GM12878 (cell line): ENCODE measurements at regions not wholly inside any gene's neighbourhood (a gene's known extent, or its start where the extent isn't known, plus 50 kb on each side); places are given as distances from the start of the nearest gene placed in this dataset.

Source experiments
- ATF2 ChIP-seq: IDR thresholded peaks from 2 replicates; pipeline ENCODE4 v1.6.1; 2012; ENCODE audit warnings: low read length, inconsistent platforms
- CREB1 ChIP-seq: IDR thresholded peaks from 2 replicates; pipeline ENCODE4 v1.6.1; 2012; ENCODE audit warnings: low read depth, mild to moderate bottlenecking, inconsistent platforms
- CTCF ChIP-seq, 3 experiments: IDR thresholded peaks in 2 of 3; conservative IDR thresholded peaks in 1 of 3; 2 replicates each; pipeline ENCODE4 v1.5.1; 2011; ENCODE audit warnings: low read depth in 3 of 3, low read length in 3 of 3, mild to moderate bottlenecking in 3 of 3, control low read depth in 2 of 3, moderate library complexity in 2 of 3, inconsistent platforms in 1 of 3, mixed read lengths in 1 of 3; ENCODE audit not compliant: control insufficient read depth in 2 of 3, insufficient read depth in 1 of 3; ENCODE audit errors: extremely low read depth in 1 of 3
- DPF2 ChIP-seq: fragments of 450-650 bp; IDR thresholded peaks from 2 replicates; pipeline ENCODE4 v1.6.1; 2017; ENCODE audit warnings: mild to moderate bottlenecking
- EP300 ChIP-seq, 2 experiments: fragments of 150-350 bp in 1 of 2; IDR thresholded peaks; 2 replicates each; pipeline ENCODE4 v1.6.1; 2011 to 2012; ENCODE audit warnings: low read depth in 2 of 2, low read length in 2 of 2, borderline replicate concordance in 1 of 2, improper control_type of control experiment in 1 of 2, inconsistent platforms in 1 of 2; ENCODE audit not compliant: control insufficient read depth in 1 of 2
- EZH2 ChIP-seq: IDR thresholded peaks from 2 replicates; pipeline ENCODE4 v1.6.1; 2012; ENCODE audit warnings: low read depth, mild to moderate bottlenecking, control low read depth, inconsistent platforms, low read length, borderline replicate concordance; ENCODE audit not compliant: control insufficient read depth
- MXI1 ChIP-seq: fragments of 150-350 bp; IDR thresholded peaks from 2 replicates; pipeline ENCODE4 v1.6.1; 2011; ENCODE audit warnings: low read depth, mild to moderate bottlenecking, inconsistent platforms, low read length, improper control_type of control experiment
- NKRF ChIP-seq: fragments of 450-650 bp; conservative IDR thresholded peaks from 2 replicates; pipeline ENCODE4 v1.6.1; 2017; ENCODE audit warnings: mild to moderate bottlenecking, moderate library complexity
- POLR2A ChIP-seq: IDR thresholded peaks from 2 replicates; pipeline ENCODE4 v1.6.1; 2011; ENCODE audit warnings: low read depth, mild to moderate bottlenecking, low read length
- SMAD1 ChIP-seq: fragments of 450-650 bp; IDR thresholded peaks from 2 replicates; pipeline ENCODE4 v1.6.1; 2018; ENCODE audit warnings: mild to moderate bottlenecking, low read depth; ENCODE audit not compliant: partially characterized antibody
- STAT3 ChIP-seq: IDR thresholded peaks from 2 replicates; pipeline ENCODE4 v1.6.1; 2011; ENCODE audit warnings: low read depth, low read length, improper control_type of control experiment
- TF ChIP-seq, protein P1 (sequence below): IDR thresholded peaks from 2 replicates; pipeline ENCODE4 v1.6.1; 2012; ENCODE audit warnings: low read depth, low read length, improper control_type of control experiment

GRCh38 chr6:113765909-113766308, 91.2 kb upstream of the MARCKS start:
- no peak for TF ChIP-seq POLR2A
- TF ChIP-seq CTCF (IDR thresholded peaks at IDR 0.05 in 2 of 3, conservative IDR thresholded peaks at IDR 0.05 in 1 of 3; ENCODE audit: control insufficient read depth in 2 of 3, extremely low read depth in 1 of 3, insufficient read depth in 1 of 3, low read depth in 3 of 3, low read length in 3 of 3): no peak
- TF ChIP-seq CREB1: no peak
- TF ChIP-seq NKRF: no peak
- no peak for TF ChIP-seq MXI1
- no peak for TF ChIP-seq EZH2
- no peak for TF ChIP-seq STAT3
- no peak for TF ChIP-seq EP300 (IDR thresholded peaks at IDR 0.05; ENCODE audit: borderline replicate concordance in 1 of 2, control insufficient read depth in 1 of 2, low read depth in 2 of 2, low read length in 2 of 2)
- TF ChIP-seq DPF2: no peak
- TF ChIP-seq, protein P1, sequence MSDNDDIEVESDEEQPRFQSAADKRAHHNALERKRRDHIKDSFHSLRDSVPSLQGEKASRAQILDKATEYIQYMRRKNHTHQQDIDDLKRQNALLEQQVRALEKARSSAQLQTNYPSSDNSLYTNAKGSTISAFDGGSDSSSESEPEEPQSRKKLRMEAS: no peak
- TF ChIP-seq ATF2: no peak
- TF ChIP-seq SMAD1: no peak
